ENCODE measurements at regions not wholly inside any gene's neighbourhood (a gene's known extent, or its start where the extent isn't known, plus 50 kb on each side); places are given as distances from the start of the nearest gene placed in this dataset.

GRCh38 chr6:159100395-159101182 lies 55.8 kb upstream of the TAGAP start:
- DNase-seq (ENCODE audit: insufficient read length, low spot score) (no peak), FAIRE-seq (no peak)

- DNase-seq (ENCODE audit: insufficient read length, low spot score) (no peak), FAIRE-seq (no peak)
These were observed 55.2 kb upstream of the TAGAP start for GRCh38 chr6:159099961-159100360.

DNA sequence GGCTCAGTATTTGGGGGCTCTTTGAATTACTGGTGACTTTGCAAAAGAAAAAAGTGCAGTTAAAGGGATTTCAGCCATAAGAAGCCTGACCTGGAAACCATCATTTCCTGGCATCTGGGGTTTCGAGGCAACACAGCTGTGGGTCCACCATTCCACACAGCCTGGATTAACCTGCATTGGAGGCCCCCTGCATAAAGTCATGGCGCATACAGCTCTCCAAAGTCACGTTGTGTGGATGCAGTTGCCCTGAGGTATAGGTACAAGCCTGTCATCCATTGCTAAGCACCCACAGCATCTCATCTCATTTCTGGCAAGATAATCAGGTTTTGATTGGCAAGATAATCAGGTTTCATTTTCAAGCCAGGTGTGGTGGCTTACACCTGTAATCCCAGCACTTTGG lies 54.5 kb upstream of the TAGAP start:
- FAIRE-seq (no peak), DNase-seq (ENCODE audit: insufficient read length, low spot score) (no peak)

DNA sequence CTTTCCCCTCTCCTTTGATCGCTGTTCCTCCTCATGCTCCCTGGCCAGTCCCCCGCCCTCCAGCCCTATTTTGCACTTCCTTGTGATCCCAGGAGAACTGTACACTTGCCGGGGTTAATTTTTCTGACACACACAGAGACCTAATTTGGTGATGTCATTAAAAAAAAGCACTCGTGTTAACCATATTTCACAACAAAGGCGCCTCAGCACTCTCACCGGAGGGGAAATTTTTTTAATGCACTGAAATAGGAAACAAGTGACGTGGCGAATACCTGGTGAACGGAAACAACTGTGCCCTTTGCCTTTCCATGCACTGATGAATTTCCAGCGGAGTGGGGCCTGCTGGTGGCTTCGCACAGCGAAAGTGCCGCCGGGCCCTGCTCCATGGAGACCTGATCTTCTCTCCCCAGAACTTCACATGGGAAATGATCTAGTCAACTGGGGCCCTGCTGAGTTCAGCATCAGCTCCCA lies 53.9 kb upstream of the TAGAP start:
- DNase-seq (ENCODE audit: insufficient read length, low spot score): no peak
- FAIRE-seq: no peak

- FAIRE-seq (no peak), DNase-seq (ENCODE audit: insufficient read length, low spot score) (no peak)
These were observed 52.5 kb upstream of the TAGAP start for GRCh38 chr6:159097256-159097655.

DNA sequence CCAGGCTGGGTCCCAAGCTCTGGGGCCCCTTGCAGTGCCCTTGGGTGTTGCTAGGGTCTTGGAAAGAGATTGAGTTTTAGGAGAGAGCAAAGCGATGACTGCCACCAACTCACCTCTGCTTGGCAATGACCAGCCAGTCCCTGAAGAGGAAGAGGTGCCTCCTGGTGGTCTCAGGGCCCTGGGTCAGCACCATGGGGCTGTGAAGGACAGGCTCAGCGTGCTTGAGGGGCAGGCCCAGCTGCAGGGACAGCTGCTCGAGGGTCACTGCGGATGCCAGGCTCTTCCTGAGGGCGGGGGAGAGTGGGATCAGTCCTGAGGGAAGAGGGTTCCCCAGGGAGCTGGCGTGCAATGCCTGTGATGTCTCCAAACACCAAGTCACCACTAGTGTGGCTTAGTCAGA lies 50.8 kb upstream of the TAGAP start:
- no peak for FAIRE-seq
- no peak for DNase-seq (ENCODE audit: insufficient read length, low spot score)

- FAIRE-seq (no peak), DNase-seq (ENCODE audit: insufficient read length, low spot score) (no peak)
These were observed 49.9 kb upstream of the TAGAP start for GRCh38 chr6:159094444-159095252.
